A549 (cell line): ENCODE measurements at regions not wholly inside any gene's neighbourhood (a gene's known extent, or its start where the extent isn't known, plus 50 kb on each side); places are given as distances from the start of the nearest gene placed in this dataset.

ENCODE experiments used
- ATAC-seq, 2 experiments: fragments of 200-7000 bp in 1 of 2; fragments of >200 bp in 1 of 2; cut with Nextera tagmentation in 1 of 2; cut with Tn5 transposase in 1 of 2; 3 replicates each; pipeline versions ENCODE4 v1.8.0 to v1.9.1; 2018 to 2020; ENCODE audit warnings: mild to moderate bottlenecking in 1 of 2, moderate library complexity in 1 of 2
- CTCF ChIA-PET: fragments of 300-600 bp; sonication (Branson Sonifier 250); formaldehyde crosslinking; extraction: SDS; loops from one replicate; lab custom pipeline; 2021; ENCODE audit warnings: antibody characterized with exemption, inconsistent platforms; lab: Yijun Ruan, JAX
- POLR2A ChIA-PET: fragments of 350-600 bp; formaldehyde crosslinking; extraction: SDS; loops from one replicate; lab custom pipeline; 2021; ENCODE audit warnings: antibody characterized with exemption, inconsistent platforms; lab: Yijun Ruan, JAX
- DNase-seq, 2 experiments: peaks; one replicate each; pipeline versions ENCODE4 v3.0.0 to v3.0.0-alpha.2; 2011 to 2016; ENCODE audit warnings: low read depth in 1 of 2, low spot score in 1 of 2
- FAIRE-seq: peaks from 2 replicates; lab custom pipeline; 2011; peaks lifted over from hg19 to GRCh38; lab: Jason Lieb, UNC
- H3K27ac ChIP-seq, 2 experiments: fragments of >200 bp; sonication (Bioruptor Twin); formaldehyde crosslinking; 3 replicates each; pipeline ENCODE4 v1.5.1; 2016 to 2017
- H3K4me1 ChIP-seq: fragments of >200 bp; sonication (Bioruptor Twin); formaldehyde crosslinking; 3 replicates; pipeline ENCODE4 v1.6.1; 2016
- H3K4me2 ChIP-seq: fragments of >200 bp; sonication (Bioruptor Twin); formaldehyde crosslinking; 3 replicates; pipeline ENCODE4 v1.6.1; 2016
- H3K4me3 ChIP-seq: fragments of >200 bp; sonication (Bioruptor Twin); formaldehyde crosslinking; 3 replicates; pipeline ENCODE4 v1.5.1; 2016
- H3K9me3 ChIP-seq: fragments of >200 bp; sonication (Bioruptor Twin); formaldehyde crosslinking; 3 replicates; pipeline ENCODE4 v1.6.1; 2016
- CBX2 ChIP-seq: fragments of 200-600 bp; sonication (generic); IDR thresholded peaks from 2 replicates; pipeline ENCODE4 v1.6.1; 2016; ENCODE audit warnings: low read depth, mild to moderate bottlenecking, borderline replicate concordance
- CBX8 ChIP-seq: fragments of 200-600 bp; sonication (generic); IDR thresholded peaks from 2 replicates; pipeline ENCODE4 v1.6.1; 2016
- CHD4 ChIP-seq: fragments of 200-600 bp; sonication (generic); IDR thresholded peaks from 2 replicates; pipeline ENCODE4 v1.6.1; 2016; ENCODE audit warnings: antibody characterized with exemption, mild to moderate bottlenecking, borderline replicate concordance
- EHMT2 ChIP-seq: fragments of 200-600 bp; sonication (generic); IDR thresholded peaks from 2 replicates; pipeline ENCODE4 v1.6.1; 2016; ENCODE audit warnings: antibody characterized with exemption, low read depth, mild to moderate bottlenecking, moderate library complexity
- ELK1 ChIP-seq: fragments of 150-350 bp; IDR thresholded peaks from 2 replicates; pipeline ENCODE4 v1.6.1; 2014; ENCODE audit warnings: low read depth, mild to moderate bottlenecking, low read length
- FOSB ChIP-seq: fragments of 250-450 bp; sonication (Bioruptor Pico); IDR thresholded peaks from 2 replicates; pipeline ENCODE4 v1.5.0; 2020; ENCODE audit warnings: mild to moderate bottlenecking, moderate library complexity
- HES2 ChIP-seq: fragments of >200 bp; sonication (Bioruptor Twin); formaldehyde crosslinking; IDR thresholded peaks from 2 replicates; pipeline ENCODE4 v1.6.1; 2016
- JUNB ChIP-seq: fragments of >200 bp; sonication (Bioruptor Twin); formaldehyde crosslinking; IDR thresholded peaks from 2 replicates; pipeline ENCODE4 v1.6.1; 2016
- KDM1A ChIP-seq: fragments of 200-600 bp; sonication (generic); IDR thresholded peaks from 2 replicates; pipeline ENCODE4 v1.6.1; 2016; ENCODE audit warnings: low read depth, mild to moderate bottlenecking
- MAX ChIP-seq: IDR thresholded peaks from 2 replicates; pipeline ENCODE4 v1.6.1; 2012
- MAZ ChIP-seq: fragments of 150-350 bp; IDR thresholded peaks from 2 replicates; pipeline ENCODE4 v1.6.1; 2014; ENCODE audit warnings: antibody characterized with exemption, low read depth, low read length, borderline replicate concordance
- NPAS2 ChIP-seq: fragments of 250-450 bp; sonication (Bioruptor Pico); IDR thresholded peaks from 2 replicates; pipeline ENCODE4 v1.8.0; 2022; ENCODE audit warnings: mild to moderate bottlenecking, moderate library complexity, borderline replicate concordance
- NR3C1 ChIP-seq: fragments of >200 bp; sonication (Bioruptor Twin); formaldehyde crosslinking; IDR thresholded peaks from 3 replicates; pipeline ENCODE4 v1.6.1; 2017
- PBX3 ChIP-seq: IDR thresholded peaks from 2 replicates; pipeline ENCODE4 v1.6.1; 2012
- RARB ChIP-seq: fragments of 250-450 bp; sonication (Bioruptor Pico); IDR thresholded peaks from 2 replicates; pipeline ENCODE4 v1.8.0; 2021; ENCODE audit warnings: mild to moderate bottlenecking, moderate library complexity
- RFX5 ChIP-seq: fragments of 450-650 bp; IDR thresholded peaks from 2 replicates; pipeline ENCODE4 v1.7.1; 2014; ENCODE audit warnings: antibody characterized with exemption, mild to moderate bottlenecking, moderate library complexity
- TFCP2L1 ChIP-seq: fragments of 250-450 bp; sonication (Bioruptor Pico); IDR thresholded peaks from 2 replicates; pipeline ENCODE4 v1.5.0; 2021; ENCODE audit warnings: mild to moderate bottlenecking
- TP53 ChIP-seq: fragments of 250-450 bp; sonication (Bioruptor Pico); IDR thresholded peaks from 2 replicates; pipeline ENCODE4 v1.5.0; 2021; ENCODE audit warnings: mild to moderate bottlenecking, moderate library complexity
- USF2 ChIP-seq: fragments of 450-650 bp; IDR thresholded peaks from 2 replicates; pipeline ENCODE4 v1.6.1; 2014; ENCODE audit warnings: antibody characterized with exemption
- ZFP36 ChIP-seq: fragments of 450-650 bp; IDR thresholded peaks from 2 replicates; pipeline ENCODE4 v1.6.1; 2014; ENCODE audit warnings: borderline replicate concordance; ENCODE audit not compliant: partially characterized antibody
- ZNF302 ChIP-seq: fragments of 250-450 bp; sonication (Bioruptor Pico); IDR thresholded peaks from 2 replicates; pipeline ENCODE4 v1.9.0; 2021; ENCODE audit warnings: inconsistent platforms, mild to moderate bottlenecking, moderate library complexity
- ZSCAN20 ChIP-seq: fragments of 250-450 bp; sonication (Bioruptor Pico); IDR thresholded peaks from 2 replicates; pipeline ENCODE4 v1.8.0; 2022; ENCODE audit warnings: mild to moderate bottlenecking, moderate library complexity
- WGBS: methylation state at CpG from one replicate; pipeline ENCODE4 v1.1.6; 2017; ENCODE audit errors: missing lambda C conversion rate; 5-methylcytosine and 5-hydroxymethylcytosine counted together

GRCh38 chr14:71728386-71728785 lies 203.8 kb upstream of the RGS6 start:
- no peak for ATAC-seq
- H3K27ac ChIP-seq = no peak overlapping the region
- TF ChIP-seq TFCP2L1 (CRISPR knock-in tag) (no peak), JUNB (no peak), PBX3 (no peak), ZFP36 (no peak), HES2 (no peak), KDM1A (no peak), RARB (CRISPR knock-in tag) (no peak), USF2 (no peak), ZNF302 (no peak), RFX5 (no peak)
- FAIRE-seq = no peak
- no peaks in the 10 kb centered on the region for H3K4me1 ChIP-seq
- ChIA-PET POLR2A (no interaction called here), CTCF (interaction anchor here (1.1 to 7.2 kb wide), 2 partner anchors 13 to 24 kb away, joined by 4 to 36 read pairs; no protein-coding TSS in a partner anchor)
- H3K9me3 ChIP-seq = no peaks in the 10 kb centered on the region
- DNase-seq = no peak
- H3K4me2 ChIP-seq = no peak overlapping the region
- H3K4me3 ChIP-seq = no peak overlapping the region
- WGBS = 62% methylated on average over 3 of the region's 3 CpGs

- ATAC-seq (no peak), DNase-seq (no peak), FAIRE-seq (no peak)
- no peak overlapping the region for H3K4me3 ChIP-seq
- TF ChIP-seq MAX = no peak
- TF ChIP-seq CHD4 = no peak
- no peak for TF ChIP-seq FOSB (CRISPR knock-in tag)
- no peak for TF ChIP-seq CBX8
- no peak for TF ChIP-seq KDM1A
- TF ChIP-seq TP53 (CRISPR knock-in tag) = no peak
- TF ChIP-seq NPAS2 (CRISPR knock-in tag) = no peak
- no peak for TF ChIP-seq MAZ
- TF ChIP-seq CBX2 = no peak
- TF ChIP-seq NR3C1 = no peak
- no peak for TF ChIP-seq PBX3
- no peak for TF ChIP-seq ELK1
- no peak for TF ChIP-seq EHMT2
- TF ChIP-seq HES2 = no peak
- TF ChIP-seq ZSCAN20 (CRISPR knock-in tag) = no peak
- H3K27ac ChIP-seq = no peak overlapping the region
- CTCF ChIA-PET = interaction anchor here (1.1 to 7.2 kb wide), 3 partner anchors 12 to 591 kb away, joined by 4 to 36 read pairs (median 5); no protein-coding TSS in a partner anchor
- H3K4me1 ChIP-seq = no peaks in the 10 kb centered on the region
- WGBS = 48% methylated on average over 3 of the region's 3 CpGs
- H3K9me3 ChIP-seq = no peaks in the 10 kb centered on the region
- no peak overlapping the region for H3K4me2 ChIP-seq
- POLR2A ChIA-PET = no interaction called here
Measured at GRCh38 chr14:71729596-71729995, 202.6 kb upstream of the RGS6 start.
